ENCODE measurements at regions not wholly inside any gene's neighbourhood (a gene's known extent, or its start where the extent isn't known, plus 50 kb on each side); places are given as distances from the start of the nearest gene placed in this dataset.

- TF ChIP-seq CTCF (IDR thresholded peaks at IDR 0.05), result no peak
- no peak for TF ChIP-seq ZFX (IDR thresholded peaks at IDR 0.05; ENCODE audit: borderline replicate concordance)
Observed at GRCh38 chr12:60616400-60616799, 1020.6 kb downstream of the SLC16A7 start.

Measured in 22Rv1 (cell line).